NOMO-1 treated with DMSO at 0.1 percent for 48 hours (cell line): ENCODE measurements at regions not wholly inside any gene's neighbourhood (a gene's known extent, or its start where the extent isn't known, plus 50 kb on each side); places are given as distances from the start of the nearest gene placed in this dataset.

Experiments used
- DNase-seq: peaks from one replicate; lab custom pipeline; 2025; ENCODE audit not compliant: unreplicated experiment; lab: John Stamatoyannopoulos, UW

GRCh38 chr7:121810831-121811672 is 61.9 kb upstream of the PTPRZ1 start:
- DNase-seq, result no peak

GRCh38 chr7:121807078-121807477 is 65.9 kb upstream of the PTPRZ1 start:
- DNase-seq, result no peak

- no peak for DNase-seq
Observed at GRCh38 chr7:121803039-121803438, 69.9 kb upstream of the PTPRZ1 start.

- no peak for DNase-seq
Observed at GRCh38 chr7:121800916-121801675, 71.9 kb upstream of the PTPRZ1 start.

GRCh38 chr7:121798896-121799295 is 74.1 kb upstream of the PTPRZ1 start:
- no peak for DNase-seq

- no peak for DNase-seq
Observed at GRCh38 chr7:121798453-121798840, 74.5 kb upstream of the PTPRZ1 start.

- DNase-seq, result no peak
Observed at GRCh38 chr7:121797657-121798452, 75.1 kb upstream of the PTPRZ1 start.

- DNase-seq, result no peak
Observed at GRCh38 chr7:121796936-121797656, 75.9 kb upstream of the PTPRZ1 start.

- DNase-seq, result no peak
Observed at GRCh38 chr7:121796381-121796780, 76.6 kb upstream of the PTPRZ1 start.

- DNase-seq, result no peak
Observed at GRCh38 chr7:121795736-121796135, 77.2 kb upstream of the PTPRZ1 start.

- DNase-seq, result no peak
Observed at GRCh38 chr7:121793716-121794115, 79.2 kb upstream of the PTPRZ1 start.

GRCh38 chr7:121777672-121778071 is 95.3 kb upstream of the PTPRZ1 start:
- no peak for DNase-seq

- DNase-seq, result no peak
Observed at GRCh38 chr7:121774563-121774962, 98.4 kb upstream of the PTPRZ1 start.

- DNase-seq, result no peak
Observed at GRCh38 chr7:121766676-121767075, 106.3 kb upstream of the PTPRZ1 start.

- DNase-seq, result no peak
Observed at GRCh38 chr7:121761399-121761798, 111.6 kb upstream of the PTPRZ1 start.

GRCh38 chr7:121755818-121756552 is 117.0 kb upstream of the PTPRZ1 start:
- no peak for DNase-seq

- DNase-seq, result no peak
Observed at GRCh38 chr7:121755286-121755685, 117.7 kb upstream of the PTPRZ1 start.

- DNase-seq, result no peak
Observed at GRCh38 chr7:121753944-121754343, 119.0 kb upstream of the PTPRZ1 start.

GRCh38 chr7:121752706-121753105 is 120.3 kb upstream of the PTPRZ1 start:
- no peak for DNase-seq

- no peak for DNase-seq
Observed at GRCh38 chr7:121748546-121748945, 124.4 kb upstream of the PTPRZ1 start.
